ENCODE measurements at regions not wholly inside any gene's neighbourhood (a gene's known extent, or its start where the extent isn't known, plus 50 kb on each side); places are given as distances from the start of the nearest gene placed in this dataset.

DNA sequence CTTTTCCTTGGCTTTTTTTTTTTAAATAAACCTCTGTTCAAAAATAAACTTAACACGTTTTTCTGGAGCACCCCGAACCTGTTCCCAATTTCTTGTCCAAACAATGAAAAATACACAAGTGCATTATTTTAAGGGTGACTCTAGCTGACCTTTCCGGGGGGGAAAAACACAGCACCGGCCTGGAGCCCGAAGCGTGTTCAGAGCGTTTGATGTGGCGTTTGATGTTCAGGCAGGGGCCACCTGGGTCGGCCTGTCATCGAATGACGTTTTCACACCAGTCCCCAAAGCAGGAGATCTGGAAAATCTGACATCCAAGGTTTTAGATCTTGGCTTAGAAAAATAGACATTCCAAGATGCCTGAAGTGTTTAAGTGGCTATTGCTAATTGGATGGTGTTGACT, 282.1 kb downstream of the SHOX start:
- no peak overlapping the region for H3K4me3 ChIP-seq
- no peak overlapping the region for H3K27ac ChIP-seq (ENCODE audit: extremely low read depth, low read depth, low read length)
- ChIA-PET CTCF (ENCODE audit: low intra/inter-chr PET ratio) (no interaction called here), POLR2A (no interaction called here)
- no peak for DNase-seq (ENCODE audit: extremely low read depth in 1 of 4, low spot score in 3 of 4)
- WGBS (ENCODE audit: insufficient coverage, low coverage, missing lambda C conversion rate), result 0% methylated on average over 1 of the region's 11 CpGs
- H4K20me1 ChIP-seq (replicated peaks; ENCODE audit: control insufficient read depth, insufficient read depth, low read length), result no peaks in the 10 kb centered on the region
- no peak overlapping the region for H3K9ac ChIP-seq (ENCODE audit: insufficient read depth in 1 of 2, low read depth in 2 of 2, low read length in 2 of 2)
- H3K27me3 ChIP-seq (ENCODE audit: control insufficient read depth in 2 of 2, insufficient read depth in 2 of 2, low read length in 2 of 2), result no peaks in the 10 kb centered on the region
- TF ChIP-seq CLOCK (CRISPR knock-in tag; IDR thresholded peaks at IDR 0.05; ENCODE audit: borderline replicate concordance) (no peak), ZNF507 (tag; conservative IDR thresholded peaks at IDR 0.05) (no peak), TAF9B (IDR thresholded peaks at IDR 0.05; ENCODE audit: partially characterized antibody) (no peak), EZH2 (IDR thresholded peaks at IDR 0.05; ENCODE audit: borderline replicate concordance, low read depth, low read length) (no peak), GABPA (tag; conservative IDR thresholded peaks at IDR 0.05; ENCODE audit: low read depth) (no peak), TAF15 (IDR thresholded peaks at IDR 0.05; ENCODE audit: low read depth, low read length) (no peak), TBL1XR1 (IDR thresholded peaks at IDR 0.05; ENCODE audit: low read length in 2 of 2) (no peak), TEAD1 (CRISPR knock-in tag; IDR thresholded peaks at IDR 0.05) (no peak), YBX1 (IDR thresholded peaks at IDR 0.05) (no peak), FOS (IDR thresholded peaks at IDR 0.05; ENCODE audit: extremely low read depth, insufficient read length) (no peak), THRAP3 (IDR thresholded peaks at IDR 0.05; ENCODE audit: borderline replicate concordance) (no peak), PYGO2 (tag; IDR thresholded peaks at IDR 0.05) (no peak), CBFA2T2 (conservative IDR thresholded peaks at IDR 0.05) (no peak), U2AF2 (optimal IDR thresholded peaks at IDR 0.05; ENCODE audit: low read depth, low read length) (no peak), STAT6 (CRISPR knock-in tag; IDR thresholded peaks at IDR 0.05) (no peak), FOXP1 (CRISPR knock-in tag; IDR thresholded peaks at IDR 0.05) (no peak)
- TF ChIP-seq, protein P1, sequence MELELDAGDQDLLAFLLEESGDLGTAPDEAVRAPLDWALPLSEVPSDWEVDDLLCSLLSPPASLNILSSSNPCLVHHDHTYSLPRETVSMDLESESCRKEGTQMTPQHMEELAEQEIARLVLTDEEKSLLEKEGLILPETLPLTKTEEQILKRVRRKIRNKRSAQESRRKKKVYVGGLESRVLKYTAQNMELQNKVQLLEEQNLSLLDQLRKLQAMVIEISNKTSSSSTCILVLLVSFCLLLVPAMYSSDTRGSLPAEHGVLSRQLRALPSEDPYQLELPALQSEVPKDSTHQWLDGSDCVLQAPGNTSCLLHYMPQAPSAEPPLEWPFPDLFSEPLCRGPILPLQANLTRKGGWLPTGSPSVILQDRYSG (tag; conservative IDR thresholded peaks at IDR 0.05; ENCODE audit: low read depth), result no peak
- BruUV-seq (replicated peaks), result no TSS peak
- no peaks in the 10 kb centered on the region for H3K36me3 ChIP-seq (ENCODE audit: control insufficient read depth, insufficient read depth, low read length)
- no peak for FAIRE-seq
- in situ Hi-C loops (cut with MboI), result no loop called here
- H3K4me1 ChIP-seq (replicated peaks in 1 of 2; ENCODE audit: control insufficient read depth in 2 of 2, insufficient read depth in 2 of 2, low read length in 2 of 2), result no peaks in the 10 kb centered on the region
- no peak overlapping the region for H3K4me2 ChIP-seq (ENCODE audit: insufficient read depth, low read length)
- no peaks in the 10 kb centered on the region for H3K9me1 ChIP-seq (ENCODE audit: control insufficient read depth, insufficient read depth, low read length)
- no peak overlapping the region for H2AFZ ChIP-seq (ENCODE audit: low read depth, low read length)
- intact Hi-C loops (cut with micrococcal nuclease), result no loop called here
- no peaks in the 10 kb centered on the region for H3K79me2 ChIP-seq (ENCODE audit: control insufficient read depth, insufficient read depth, low read length)
- ATAC-seq, result no peak
- H3K9me3 ChIP-seq (replicated peaks; ENCODE audit: control insufficient read depth, insufficient read depth, low read depth, low read length), result no peaks in the 10 kb centered on the region
